ENCODE measurements at regions not wholly inside any gene's neighbourhood (a gene's known extent, or its start where the extent isn't known, plus 50 kb on each side); places are given as distances from the start of the nearest gene placed in this dataset.

GRCh38 chr15:70196372-70197316 is 98.9 kb upstream of the TLE3 start:
- H3K4me1 ChIP-seq (ENCODE audit: insufficient read depth, poor library complexity, severe bottlenecking) = peaks cover 28% of the 10 kb centered on the region
- no peaks in the 10 kb centered on the region for H3K27me3 ChIP-seq (ENCODE audit: insufficient read depth, poor library complexity, severe bottlenecking)

GRCh38 chr15:70195587-70196305 is 98.0 kb upstream of the TLE3 start:
- peak overlapping the region; percentile 82 for H3K27ac ChIP-seq (ENCODE audit: poor library complexity, severe bottlenecking)
- ATAC-seq (ENCODE audit: low read depth) (peak; percentile 46), DNase-seq (ENCODE audit: low spot score) (no peak)

More at GRCh38 chr15:70196372-70197316, 98.9 kb upstream of the TLE3 start:
- Histone ChIP-seq H3K27ac (ENCODE audit: poor library complexity, severe bottlenecking) (peak overlapping the region; percentile 82), H3K36me3 (ENCODE audit: low read depth) (no peaks in the 10 kb centered on the region), H3K9me3 (ENCODE audit: severe bottlenecking) (no peaks in the 10 kb centered on the region), H3K4me3 (ENCODE audit: severe bottlenecking) (no peak overlapping the region)
- peak; percentile 87 for ATAC-seq (ENCODE audit: low read depth)
- peak; percentile 100 for DNase-seq (ENCODE audit: low spot score)
- TF ChIP-seq, protein P1, sequence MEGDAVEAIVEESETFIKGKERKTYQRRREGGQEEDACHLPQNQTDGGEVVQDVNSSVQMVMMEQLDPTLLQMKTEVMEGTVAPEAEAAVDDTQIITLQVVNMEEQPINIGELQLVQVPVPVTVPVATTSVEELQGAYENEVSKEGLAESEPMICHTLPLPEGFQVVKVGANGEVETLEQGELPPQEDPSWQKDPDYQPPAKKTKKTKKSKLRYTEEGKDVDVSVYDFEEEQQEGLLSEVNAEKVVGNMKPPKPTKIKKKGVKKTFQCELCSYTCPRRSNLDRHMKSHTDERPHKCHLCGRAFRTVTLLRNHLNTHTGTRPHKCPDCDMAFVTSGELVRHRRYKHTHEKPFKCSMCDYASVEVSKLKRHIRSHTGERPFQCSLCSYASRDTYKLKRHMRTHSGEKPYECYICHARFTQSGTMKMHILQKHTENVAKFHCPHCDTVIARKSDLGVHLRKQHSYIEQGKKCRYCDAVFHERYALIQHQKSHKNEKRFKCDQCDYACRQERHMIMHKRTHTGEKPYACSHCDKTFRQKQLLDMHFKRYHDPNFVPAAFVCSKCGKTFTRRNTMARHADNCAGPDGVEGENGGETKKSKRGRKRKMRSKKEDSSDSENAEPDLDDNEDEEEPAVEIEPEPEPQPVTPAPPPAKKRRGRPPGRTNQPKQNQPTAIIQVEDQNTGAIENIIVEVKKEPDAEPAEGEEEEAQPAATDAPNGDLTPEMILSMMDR (IDR thresholded peaks at IDR 0.05; ENCODE audit: poor library complexity, severe bottlenecking) = peak; percentile 0

DNA sequence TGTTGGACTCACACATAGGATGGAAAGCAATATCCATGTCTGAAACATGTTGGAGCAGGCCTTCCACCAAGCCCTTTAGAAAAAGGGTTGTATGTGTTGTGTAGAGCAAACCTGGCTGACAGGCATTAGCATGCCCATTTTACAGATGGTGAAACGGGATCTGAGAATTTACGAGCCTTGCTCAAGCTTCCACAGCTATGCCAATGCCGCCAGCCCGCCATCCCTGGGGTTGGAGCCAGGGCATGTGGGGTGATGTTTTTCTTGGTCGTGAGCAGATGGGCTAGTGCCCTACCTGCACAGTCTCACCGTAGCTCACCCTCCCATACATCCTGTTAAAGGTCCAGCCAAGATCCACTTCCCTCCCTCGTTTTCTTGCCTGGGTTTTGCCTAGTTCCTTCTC is 97.5 kb upstream of the TLE3 start:
- H3K4me3 ChIP-seq (ENCODE audit: severe bottlenecking) = no peak overlapping the region
- peaks cover 28% of the 10 kb centered on the region for H3K4me1 ChIP-seq (ENCODE audit: insufficient read depth, poor library complexity, severe bottlenecking)
- TF ChIP-seq, protein P1 (IDR thresholded peaks at IDR 0.05; ENCODE audit: poor library complexity, severe bottlenecking) = no peak
- no peaks in the 10 kb centered on the region for H3K36me3 ChIP-seq (ENCODE audit: low read depth)
- H3K27me3 ChIP-seq (ENCODE audit: insufficient read depth, poor library complexity, severe bottlenecking) = no peaks in the 10 kb centered on the region
- H3K9me3 ChIP-seq (ENCODE audit: severe bottlenecking) = no peaks in the 10 kb centered on the region
- peak overlapping the region; percentile 82 for H3K27ac ChIP-seq (ENCODE audit: poor library complexity, severe bottlenecking)
- DNase-seq (ENCODE audit: low spot score) = no peak
- ATAC-seq (ENCODE audit: low read depth) = no peak

More at GRCh38 chr15:70195587-70196305, 98.0 kb upstream of the TLE3 start:
- no peaks in the 10 kb centered on the region for H3K27me3 ChIP-seq (ENCODE audit: insufficient read depth, poor library complexity, severe bottlenecking)
- no peaks in the 10 kb centered on the region for H3K9me3 ChIP-seq (ENCODE audit: severe bottlenecking)
- TF ChIP-seq, protein P1 (IDR thresholded peaks at IDR 0.05; ENCODE audit: poor library complexity, severe bottlenecking) = no peak
- peaks cover 28% of the 10 kb centered on the region for H3K4me1 ChIP-seq (ENCODE audit: insufficient read depth, poor library complexity, severe bottlenecking)
- H3K36me3 ChIP-seq (ENCODE audit: low read depth) = no peaks in the 10 kb centered on the region
- no peak overlapping the region for H3K4me3 ChIP-seq (ENCODE audit: severe bottlenecking)

DNA sequence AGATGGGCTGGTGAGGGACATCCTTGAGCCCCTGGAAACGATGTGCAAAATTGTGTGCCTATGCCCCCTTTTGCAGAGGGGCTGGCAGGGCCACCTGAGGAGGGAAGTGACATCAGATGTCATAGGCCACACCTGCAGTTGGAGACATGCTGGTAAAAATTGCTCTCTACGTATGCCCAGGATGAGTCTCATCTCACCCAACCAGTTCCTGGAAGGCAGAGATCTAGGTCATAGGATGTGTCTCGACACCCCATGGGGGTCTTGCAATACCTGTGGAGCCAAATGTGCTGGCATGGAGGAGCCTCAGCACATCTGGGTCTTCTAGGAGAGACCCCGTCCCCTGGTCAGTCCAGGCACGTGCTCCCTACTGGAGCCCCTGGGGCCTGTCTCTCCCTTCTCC is 96.5 kb upstream of the TLE3 start:
- TF ChIP-seq, protein P1 (IDR thresholded peaks at IDR 0.05; ENCODE audit: poor library complexity, severe bottlenecking) = no peak
- ATAC-seq (ENCODE audit: low read depth) (no peak), DNase-seq (ENCODE audit: low spot score) (no peak)
- H3K9me3 ChIP-seq (ENCODE audit: severe bottlenecking) = no peaks in the 10 kb centered on the region
- H3K27me3 ChIP-seq (ENCODE audit: insufficient read depth, poor library complexity, severe bottlenecking) = no peaks in the 10 kb centered on the region
- H3K4me3 ChIP-seq (ENCODE audit: severe bottlenecking) = no peak overlapping the region
- peaks cover 28% of the 10 kb centered on the region for H3K4me1 ChIP-seq (ENCODE audit: insufficient read depth, poor library complexity, severe bottlenecking)
- H3K36me3 ChIP-seq (ENCODE audit: low read depth) = no peaks in the 10 kb centered on the region
- no peak overlapping the region for H3K27ac ChIP-seq (ENCODE audit: poor library complexity, severe bottlenecking)
